Bronchial epithelial cell (primary cell): ENCODE measurements at regions not wholly inside any gene's neighbourhood (a gene's known extent, or its start where the extent isn't known, plus 50 kb on each side); places are given as distances from the start of the nearest gene placed in this dataset.

ENCODE experiments used
- DNase-seq: peaks from one replicate; pipeline ENCODE4 v3.0.0-alpha.2; 2010; ENCODE audit warnings: low read depth
- FAIRE-seq: peaks from 2 replicates; lab custom pipeline; 2011; peaks lifted over from hg19 to GRCh38; lab: Jason Lieb, UNC
- H3K27me3 ChIP-seq: 2 replicates; pipeline ENCODE4 v1.5.1; 2011; ENCODE audit warnings: low read length; ENCODE audit not compliant: control insufficient read depth, insufficient read depth
- H3K36me3 ChIP-seq: 2 replicates; pipeline ENCODE4 v1.5.1; 2011; ENCODE audit warnings: low read length; ENCODE audit not compliant: control insufficient read depth, insufficient read depth
- H3K4me3 ChIP-seq: 2 replicates; pipeline ENCODE4 v1.5.1; 2011; ENCODE audit warnings: mild to moderate bottlenecking, low read depth, low read length, control low read depth
- CTCF ChIP-seq: IDR thresholded peaks from 2 replicates; pipeline ENCODE4 v1.5.1; 2011; ENCODE audit warnings: mild to moderate bottlenecking, moderate library complexity, low read length, control low read depth, inconsistent platforms; ENCODE audit not compliant: insufficient read depth, severe bottlenecking

- DNase-seq (no peak), FAIRE-seq (no peak)
- Histone ChIP-seq H3K4me3 (no peak overlapping the region), H3K27me3 (no peaks in the 10 kb centered on the region), H3K36me3 (no peaks in the 10 kb centered on the region)
- no peak for TF ChIP-seq CTCF
Observed at GRCh38 chr2:13917958-13918357, 714.6 kb upstream of the LRATD1 start.

- no peaks in the 10 kb centered on the region for H3K36me3 ChIP-seq
- FAIRE-seq (no peak), DNase-seq (peak; percentile 66)
- H3K4me3 ChIP-seq: no peak overlapping the region
- no peaks in the 10 kb centered on the region for H3K27me3 ChIP-seq
- no peak for TF ChIP-seq CTCF
Observed at GRCh38 chr2:13919981-13920382, 712.5 kb upstream of the LRATD1 start.

- Histone ChIP-seq H3K4me3 (no peak overlapping the region), H3K36me3 (no peaks in the 10 kb centered on the region), H3K27me3 (no peaks in the 10 kb centered on the region)
- TF ChIP-seq CTCF: no peak
- FAIRE-seq (no peak), DNase-seq (no peak)
Observed at GRCh38 chr2:13921245-13921644, 711.3 kb upstream of the LRATD1 start.

- FAIRE-seq (no peak), DNase-seq (no peak)
- Histone ChIP-seq H3K36me3 (no peaks in the 10 kb centered on the region), H3K4me3 (no peak overlapping the region), H3K27me3 (no peaks in the 10 kb centered on the region)
- no peak for TF ChIP-seq CTCF
Observed at GRCh38 chr2:13923823-13924222, 708.7 kb upstream of the LRATD1 start.

- Histone ChIP-seq H3K27me3 (no peaks in the 10 kb centered on the region), H3K36me3 (no peaks in the 10 kb centered on the region), H3K4me3 (no peak overlapping the region)
- no peak for FAIRE-seq
- DNase-seq: no peak
- TF ChIP-seq CTCF: no peak
Observed at GRCh38 chr2:13942111-13942510, 690.4 kb upstream of the LRATD1 start.

- TF ChIP-seq CTCF: no peak
- Histone ChIP-seq H3K36me3 (no peaks in the 10 kb centered on the region), H3K27me3 (no peaks in the 10 kb centered on the region), H3K4me3 (no peak overlapping the region)
- FAIRE-seq (no peak), DNase-seq (no peak)
Observed at GRCh38 chr2:13950761-13951160, 681.8 kb upstream of the LRATD1 start.
